HG02870 (cell line): ENCODE measurements at regions not wholly inside any gene's neighbourhood (a gene's known extent, or its start where the extent isn't known, plus 50 kb on each side); places are given as distances from the start of the nearest gene placed in this dataset.

Experiments used
- ATAC-seq: cut with Tn5 transposase; IDR thresholded peaks from one replicate; pipeline ENCODE4 v1.9.1; 2021; ENCODE audit warnings: mild to moderate bottlenecking, moderate library complexity; ENCODE audit not compliant: unreplicated experiment

GRCh38 chr13:64305246-64305645 lies 2889.6 kb upstream of the PCDH20 start:
- no peak for ATAC-seq

GRCh38 chr13:64300239-64300638 lies 2884.6 kb upstream of the PCDH20 start:
- ATAC-seq, result no peak

- ATAC-seq, result no peak
Observed at GRCh38 chr13:64293923-64294322, 2878.3 kb upstream of the PCDH20 start.

GRCh38 chr13:64289702-64290101 lies 2874.1 kb upstream of the PCDH20 start:
- no peak for ATAC-seq

GRCh38 chr13:64283926-64284325 lies 2868.3 kb upstream of the PCDH20 start:
- no peak for ATAC-seq

GRCh38 chr13:64278493-64278892 lies 2862.8 kb upstream of the PCDH20 start:
- no peak for ATAC-seq

- no peak for ATAC-seq
Observed at GRCh38 chr13:64277097-64277496, 2861.4 kb upstream of the PCDH20 start.

GRCh38 chr13:64276232-64276631 lies 2860.6 kb upstream of the PCDH20 start:
- no peak for ATAC-seq

- no peak for ATAC-seq
Observed at GRCh38 chr13:64274481-64275217, 2859.0 kb upstream of the PCDH20 start.

- ATAC-seq, result no peak
Observed at GRCh38 chr13:64273780-64274179, 2858.1 kb upstream of the PCDH20 start.

GRCh38 chr13:64272681-64273080 lies 2857.0 kb upstream of the PCDH20 start:
- no peak for ATAC-seq

GRCh38 chr13:64266024-64266423 lies 2850.4 kb upstream of the PCDH20 start:
- no peak for ATAC-seq

GRCh38 chr13:64263285-64263684 lies 2847.6 kb upstream of the PCDH20 start:
- ATAC-seq, result no peak

- ATAC-seq, result no peak
Observed at GRCh38 chr13:64256751-64257150, 2841.1 kb upstream of the PCDH20 start.

- ATAC-seq, result no peak
Observed at GRCh38 chr13:64255988-64256387, 2840.3 kb upstream of the PCDH20 start.

- ATAC-seq, result no peak
Observed at GRCh38 chr13:64248371-64249065, 2832.9 kb upstream of the PCDH20 start.

GRCh38 chr13:64239372-64239771 lies 2823.7 kb upstream of the PCDH20 start:
- ATAC-seq, result no peak

GRCh38 chr13:64234255-64234654 lies 2818.6 kb upstream of the PCDH20 start:
- ATAC-seq, result no peak

- no peak for ATAC-seq
Observed at GRCh38 chr13:64223016-64223415, 2807.4 kb upstream of the PCDH20 start.

- ATAC-seq, result no peak
Observed at GRCh38 chr13:64206430-64207225, 2791.0 kb upstream of the PCDH20 start.

- no peak for ATAC-seq
Observed at GRCh38 chr13:64202517-64202916, 2786.9 kb upstream of the PCDH20 start.

- ATAC-seq, result no peak
Observed at GRCh38 chr13:64197232-64197631, 2781.6 kb upstream of the PCDH20 start.
